ENCODE measurements at regions not wholly inside any gene's neighbourhood (a gene's known extent, or its start where the extent isn't known, plus 50 kb on each side); places are given as distances from the start of the nearest gene placed in this dataset.

DNA sequence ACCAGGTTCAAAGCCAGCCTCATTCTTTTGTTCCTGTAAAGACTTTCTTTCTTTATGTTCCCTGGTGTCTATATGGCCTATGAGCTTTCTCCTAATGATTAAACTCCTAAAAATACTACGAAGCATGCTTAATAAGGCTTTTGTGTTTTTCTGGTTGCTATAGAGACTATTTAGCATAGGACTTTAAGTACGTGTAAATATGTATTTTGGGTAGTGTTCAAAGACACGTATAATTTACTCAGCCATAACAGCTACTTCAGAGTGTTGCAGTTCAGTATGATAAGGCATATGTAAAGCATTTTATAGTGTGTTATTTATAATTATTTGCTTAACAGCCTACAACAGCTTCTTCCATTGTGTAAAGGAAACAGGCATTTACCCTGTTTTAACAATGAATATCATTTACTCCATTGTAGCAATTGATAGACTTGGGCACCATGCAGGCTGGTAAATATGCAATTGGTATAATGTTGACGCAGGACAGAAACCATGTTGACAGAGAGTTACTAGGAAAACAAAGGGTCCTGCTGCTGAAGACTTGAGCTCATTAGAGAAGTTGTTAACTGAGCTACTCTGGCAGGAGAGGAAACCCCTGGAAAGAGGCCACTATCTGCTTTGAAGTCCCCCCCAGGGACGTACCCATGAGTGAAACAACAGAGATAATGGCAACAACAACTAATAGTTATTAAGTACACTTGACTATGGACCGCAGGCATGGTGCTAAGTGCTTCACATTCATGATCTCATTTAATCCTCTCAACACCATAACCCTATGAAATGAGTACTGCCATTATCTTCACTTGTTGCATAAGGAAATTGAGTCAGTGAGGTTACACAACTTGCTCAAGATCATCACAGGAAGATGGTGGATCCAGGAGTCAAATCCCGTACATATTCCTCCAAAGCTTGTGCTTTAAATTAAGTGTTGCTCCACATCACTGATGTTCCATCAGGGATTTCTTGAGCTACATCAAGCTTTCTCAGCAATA, 342.2 kb upstream of the DYNLRB2 start:
- no peak for DNase-seq (ENCODE audit: low spot score)
- FAIRE-seq: peak; percentile 75

DNA sequence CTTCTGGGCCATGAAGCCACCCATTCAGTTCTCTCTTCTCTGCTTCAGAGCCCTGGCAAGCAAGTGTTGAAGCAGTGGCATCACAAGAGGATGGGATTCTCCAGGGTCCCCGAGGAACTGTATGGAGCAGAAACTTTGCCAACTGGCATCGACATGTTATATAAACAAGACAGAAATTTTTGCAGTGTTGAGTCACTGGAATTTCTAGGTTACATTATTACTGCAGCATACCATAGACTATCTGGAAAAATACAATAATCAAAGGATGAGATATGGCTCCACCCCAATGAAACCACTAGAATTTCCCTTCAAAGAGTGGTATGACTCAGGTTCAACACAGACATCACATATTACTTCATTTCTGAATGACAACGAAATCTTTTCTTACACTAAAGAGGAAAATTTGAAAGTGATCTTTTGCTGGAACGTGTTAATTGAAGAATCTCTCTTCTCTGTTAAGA, 343.0 kb upstream of the DYNLRB2 start:
- no peak for FAIRE-seq
- DNase-seq (ENCODE audit: low spot score): peak; percentile 71

DNA sequence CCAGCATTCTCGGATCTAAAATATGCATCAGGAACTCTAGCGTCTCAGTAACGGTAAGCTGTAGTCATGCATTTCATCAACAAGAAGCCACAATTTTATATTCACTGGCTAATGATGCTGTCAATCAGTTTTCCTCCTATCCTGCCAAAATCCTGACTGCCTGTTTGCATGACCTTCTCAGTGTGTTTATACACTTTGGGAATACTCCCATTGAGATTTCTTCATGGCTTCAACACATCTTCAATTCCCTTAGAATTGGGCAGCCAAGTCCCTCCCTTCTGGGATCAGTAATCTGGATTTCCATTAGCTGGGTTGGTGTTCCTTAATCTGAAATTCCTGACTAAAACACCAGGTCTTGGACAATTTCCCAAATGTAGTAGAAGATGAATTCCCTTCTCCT, 348.9 kb upstream of the DYNLRB2 start:
- DNase-seq (ENCODE audit: low spot score) (no peak), FAIRE-seq (no peak)

GRCh38 chr16:80189476-80190175, 351.2 kb upstream of the DYNLRB2 start:
- DNase-seq (ENCODE audit: low spot score): no peak
- FAIRE-seq: no peak

DNA sequence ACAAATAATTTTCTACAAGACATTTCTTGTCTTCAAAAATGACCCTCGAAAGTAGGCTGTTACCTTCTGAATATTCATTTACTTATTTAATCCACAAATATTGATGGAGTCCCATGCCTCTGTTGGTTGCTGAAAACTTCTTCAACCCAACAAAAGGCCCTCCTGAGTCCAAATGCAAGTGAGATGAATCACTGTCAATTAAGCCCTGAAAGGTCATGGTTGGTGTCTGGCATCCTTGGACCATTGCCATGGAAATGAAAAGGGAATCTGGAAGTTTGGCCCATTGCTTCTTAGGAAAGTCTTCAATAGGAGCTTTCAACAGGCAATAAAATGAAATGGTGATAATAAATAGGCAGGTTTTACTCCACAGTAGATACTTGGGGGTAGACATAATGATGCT, 364.7 kb upstream of the DYNLRB2 start:
- FAIRE-seq (no peak), DNase-seq (ENCODE audit: low spot score) (peak; percentile 72)

- FAIRE-seq (no peak), DNase-seq (ENCODE audit: low spot score) (no peak)
These were observed 365.8 kb upstream of the DYNLRB2 start for GRCh38 chr16:80175011-80175410.

GRCh38 chr16:80174416-80174815, 366.4 kb upstream of the DYNLRB2 start:
- no peak for FAIRE-seq
- DNase-seq (ENCODE audit: low spot score): peak; percentile 51

GRCh38 chr16:80171746-80172145, 369.0 kb upstream of the DYNLRB2 start:
- no peak for DNase-seq (ENCODE audit: low spot score)
- FAIRE-seq: no peak

DNA sequence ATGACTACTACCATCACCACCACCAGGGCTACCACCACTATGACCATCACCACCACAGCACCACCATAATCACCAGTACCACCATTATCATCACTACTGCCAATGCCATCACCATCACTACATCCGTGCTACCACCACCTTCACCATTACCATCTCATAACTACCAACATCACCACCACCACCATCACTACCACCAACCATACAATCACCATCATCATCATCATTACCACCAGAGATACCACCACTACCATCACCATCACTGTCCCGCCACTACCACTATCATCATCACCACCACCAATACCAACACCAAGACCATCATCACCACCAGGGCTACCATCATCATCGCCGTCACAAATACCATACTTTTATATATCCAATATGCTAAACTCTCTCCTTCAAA, 369.6 kb upstream of the DYNLRB2 start:
- DNase-seq (ENCODE audit: low spot score): no peak
- peak; percentile 72 for FAIRE-seq

GRCh38 chr16:80167657-80168390, 373.0 kb upstream of the DYNLRB2 start:
- no peak for FAIRE-seq
- DNase-seq (ENCODE audit: low spot score): peak; percentile 69

- DNase-seq (ENCODE audit: low spot score) (no peak), FAIRE-seq (no peak)
These were observed 374.7 kb upstream of the DYNLRB2 start for GRCh38 chr16:80166082-80166481.

DNA sequence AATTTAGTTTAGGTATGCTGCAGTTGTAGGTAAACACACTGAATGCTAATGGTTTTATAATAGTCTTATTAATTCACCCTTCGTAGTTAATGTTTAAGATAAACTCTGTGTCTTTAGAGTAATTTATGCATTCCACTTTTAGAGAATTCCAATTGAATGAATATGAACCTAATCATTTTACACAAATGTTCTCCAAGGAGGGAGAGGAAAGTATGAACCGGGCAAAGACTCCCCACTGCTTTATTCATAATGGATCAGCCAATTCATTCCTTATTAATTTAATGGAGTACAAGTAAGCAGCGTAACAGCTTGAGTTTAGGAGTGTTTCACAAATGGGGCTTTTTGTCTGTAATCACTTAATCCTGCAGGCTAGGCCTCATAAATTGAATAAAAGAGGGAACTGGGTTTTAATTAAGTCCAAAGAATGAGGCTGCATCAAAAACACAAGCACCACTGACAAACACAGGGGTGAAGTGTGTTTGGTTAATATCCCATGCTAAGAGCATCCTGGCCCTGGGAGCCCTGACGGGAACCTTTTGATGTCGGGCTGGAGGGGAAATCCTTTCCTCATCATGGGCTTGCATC, 375.7 kb upstream of the DYNLRB2 start:
- DNase-seq (ENCODE audit: low spot score): no peak
- no peak for FAIRE-seq

- FAIRE-seq: no peak
- DNase-seq (ENCODE audit: low spot score): no peak
These were observed 377.5 kb upstream of the DYNLRB2 start for GRCh38 chr16:80163339-80163738.

- FAIRE-seq (no peak), DNase-seq (ENCODE audit: low spot score) (no peak)
These were observed 378.7 kb upstream of the DYNLRB2 start for GRCh38 chr16:80161799-80162739.

DNA sequence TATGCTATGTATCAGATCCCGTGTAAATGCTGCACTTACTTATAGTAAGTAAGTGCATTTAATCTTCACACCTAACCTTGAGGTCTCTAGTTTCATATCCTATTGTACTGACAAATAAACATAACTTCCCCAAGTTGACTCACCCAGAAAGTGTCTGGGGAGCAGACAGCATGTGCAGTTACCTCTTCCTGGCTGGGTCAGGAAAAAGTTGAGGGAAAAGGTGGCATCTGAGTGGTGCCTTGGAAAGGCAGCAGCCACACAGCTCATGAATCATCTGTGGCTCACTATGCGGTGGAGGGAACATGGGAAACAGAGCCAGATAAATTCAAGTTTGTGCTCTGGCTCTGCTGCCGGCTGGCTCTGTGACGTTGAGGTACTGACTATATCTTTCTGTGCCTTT, 382.0 kb upstream of the DYNLRB2 start:
- FAIRE-seq (peak; percentile 85), DNase-seq (ENCODE audit: low spot score) (peak; percentile 83)

DNA sequence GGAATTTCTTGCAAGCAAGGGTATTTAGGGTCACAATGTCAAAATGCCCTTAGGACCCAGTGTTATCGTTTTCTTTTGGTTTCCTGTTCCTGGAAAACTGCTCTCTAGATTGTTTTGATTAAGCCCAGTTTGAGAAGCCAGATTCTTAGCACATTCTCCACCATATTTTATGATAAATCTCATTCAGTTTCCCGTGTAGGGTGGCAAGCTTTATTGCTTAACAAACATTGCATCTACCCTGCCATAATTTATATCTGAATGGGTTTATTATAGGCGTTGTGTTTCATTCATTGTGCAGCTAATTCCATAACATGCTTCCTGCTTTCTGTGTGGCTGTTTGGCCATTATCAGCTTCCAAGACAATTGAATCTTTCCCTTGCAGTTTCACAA, 389.1 kb upstream of the DYNLRB2 start:
- no peak for FAIRE-seq

DNA sequence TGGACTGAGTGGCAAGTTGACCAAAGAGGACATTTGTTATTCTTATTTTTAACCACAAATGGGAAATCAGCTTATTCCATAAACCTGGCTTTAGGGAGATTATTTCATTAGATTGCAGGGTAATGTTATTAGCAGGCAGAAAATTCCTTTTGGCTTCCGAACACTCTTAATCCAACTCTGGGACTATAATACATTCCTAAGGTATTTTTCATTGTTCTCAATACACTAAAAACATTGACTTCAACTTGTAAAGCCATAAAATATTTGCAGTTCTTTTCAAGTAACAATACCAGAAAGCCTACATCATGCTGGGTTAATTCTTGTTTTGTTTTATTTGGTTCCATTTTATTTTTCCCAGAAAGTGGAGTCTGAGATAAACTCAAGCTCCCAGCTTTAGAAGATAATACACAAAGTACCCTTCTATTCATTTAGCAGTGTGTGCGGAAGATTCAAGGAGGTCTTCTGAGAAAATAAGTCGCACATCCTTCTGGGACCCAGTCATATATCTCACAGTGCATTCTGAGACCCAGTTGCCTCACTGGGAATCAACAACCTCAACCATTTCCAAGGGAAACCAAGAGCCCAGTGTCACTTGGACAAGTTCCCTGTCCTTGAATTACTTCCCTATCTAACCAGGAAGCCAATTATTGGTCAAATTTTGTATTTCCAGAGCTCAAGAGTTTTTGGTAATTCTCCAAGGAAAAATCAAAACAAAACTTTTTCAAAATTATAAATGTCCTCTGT, 389.6 kb upstream of the DYNLRB2 start:
- DNase-seq (ENCODE audit: low spot score): no peak

More for the DNA sequence above, 389.1 kb upstream of the DYNLRB2 start:
- DNase-seq (ENCODE audit: low spot score): no peak

GRCh38 chr16:80148826-80149225, 392.0 kb upstream of the DYNLRB2 start:
- FAIRE-seq: no peak
- no peak for DNase-seq (ENCODE audit: low spot score)

More for the DNA sequence above, 389.6 kb upstream of the DYNLRB2 start:
- FAIRE-seq: no peak

DNA sequence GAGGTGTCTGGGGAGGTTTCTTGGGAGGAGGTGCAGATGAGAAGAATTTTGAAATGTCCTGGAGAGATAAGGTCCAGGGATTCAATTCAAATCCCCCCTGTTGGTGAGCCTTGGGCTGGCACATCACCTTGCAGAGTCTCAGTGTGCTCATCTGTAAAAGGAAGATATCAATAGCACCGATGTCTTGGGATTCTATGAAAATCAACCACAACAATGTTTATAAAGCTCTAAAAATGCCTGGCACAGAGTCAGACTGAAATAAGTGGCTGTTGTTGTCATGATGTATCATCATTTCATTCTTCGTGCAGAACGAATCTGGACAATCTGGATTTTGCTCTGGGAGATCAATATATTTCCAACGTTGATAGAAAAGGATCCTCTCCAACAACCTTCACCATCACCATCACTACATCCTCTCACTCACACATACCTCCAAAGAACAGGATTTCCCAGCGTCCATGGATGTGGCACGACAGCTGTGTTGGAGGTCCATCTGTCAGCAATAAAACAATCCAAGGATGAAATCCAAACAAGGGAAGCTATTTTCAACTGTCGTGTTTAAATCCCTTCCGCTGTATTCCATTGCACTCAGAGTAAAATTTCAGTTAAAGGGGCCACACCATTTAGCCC, 393.7 kb upstream of the DYNLRB2 start:
- peak; percentile 52 for FAIRE-seq
- DNase-seq (ENCODE audit: low spot score): peak; percentile 44
